GM18511 (cell line): ENCODE measurements at regions not wholly inside any gene's neighbourhood (a gene's known extent, or its start where the extent isn't known, plus 50 kb on each side); places are given as distances from the start of the nearest gene placed in this dataset.

Source experiments
- ATAC-seq: cut with Tn5 transposase; IDR thresholded peaks from one replicate; pipeline ENCODE4 v1.9.1; 2021; ENCODE audit warnings: mild to moderate bottlenecking, moderate library complexity; ENCODE audit not compliant: unreplicated experiment

GRCh38 chr12:127898616-127899015 lies 368.4 kb upstream of the TMEM132C start:
- no peak for ATAC-seq

DNA sequence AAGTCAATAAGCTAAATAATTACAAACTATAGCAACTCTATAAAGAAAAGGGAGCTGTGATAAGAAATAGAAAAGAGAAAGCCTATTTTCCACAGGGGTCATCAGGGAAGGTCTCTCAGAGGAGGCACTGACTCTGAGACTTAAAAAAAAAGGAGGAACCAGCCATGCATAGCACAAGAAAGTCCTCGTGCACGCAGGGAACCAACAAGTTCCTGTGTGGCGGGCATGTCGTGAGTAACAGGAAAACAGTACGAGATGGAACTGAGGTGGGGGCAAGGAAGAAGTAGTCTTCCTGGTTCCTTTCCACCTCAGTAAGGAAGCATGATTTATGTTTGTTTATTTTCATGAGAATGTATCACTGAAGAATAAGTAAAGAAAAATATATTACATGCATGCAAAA lies 367.0 kb upstream of the TMEM132C start:
- ATAC-seq: no peak

- no peak for ATAC-seq
These were observed 366.6 kb upstream of the TMEM132C start for GRCh38 chr12:127900386-127900785.

DNA sequence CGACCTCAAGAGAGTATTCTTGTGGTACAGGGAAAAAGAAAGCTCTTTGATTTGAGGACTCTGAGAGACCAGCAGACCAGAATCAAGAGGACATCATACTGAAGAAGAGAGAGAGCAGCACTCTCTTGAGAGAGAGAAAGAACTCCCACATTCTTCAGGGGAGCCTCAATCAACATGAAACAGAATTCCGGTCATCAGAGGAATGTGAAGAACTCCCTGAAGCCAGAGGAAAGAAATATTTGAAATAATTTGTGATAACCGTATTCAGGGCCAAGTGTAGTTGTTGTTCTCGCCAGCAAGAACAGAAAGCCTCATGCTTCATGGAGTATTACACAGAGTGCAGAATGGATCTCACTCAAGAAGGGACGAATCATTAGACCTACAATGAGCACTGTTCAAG lies 363.8 kb upstream of the TMEM132C start:
- no peak for ATAC-seq

GRCh38 chr12:127909041-127909440 lies 357.9 kb upstream of the TMEM132C start:
- no peak for ATAC-seq

GRCh38 chr12:127911291-127911690 lies 355.7 kb upstream of the TMEM132C start:
- ATAC-seq: no peak

- no peak for ATAC-seq
These were observed 354.8 kb upstream of the TMEM132C start for GRCh38 chr12:127912035-127912665.

DNA sequence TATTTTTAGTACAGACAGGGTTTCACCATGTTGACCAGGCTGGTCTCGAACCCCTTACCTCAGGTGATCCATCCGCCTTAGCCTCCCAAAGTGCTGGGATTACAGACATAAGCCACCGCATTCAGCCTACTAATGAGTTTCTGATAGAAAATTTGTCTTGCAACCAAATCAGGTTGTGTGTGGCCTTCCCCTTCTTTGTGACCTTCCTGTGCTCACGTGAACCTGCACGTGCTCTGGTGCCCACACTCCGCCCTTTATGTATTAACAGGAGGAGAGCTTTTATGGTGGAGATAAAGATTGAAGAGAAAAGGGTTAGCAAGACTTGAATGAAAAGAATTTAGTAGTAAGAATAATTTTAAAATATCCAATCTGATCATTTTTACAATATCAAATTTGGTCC lies 343.5 kb upstream of the TMEM132C start:
- ATAC-seq: no peak

DNA sequence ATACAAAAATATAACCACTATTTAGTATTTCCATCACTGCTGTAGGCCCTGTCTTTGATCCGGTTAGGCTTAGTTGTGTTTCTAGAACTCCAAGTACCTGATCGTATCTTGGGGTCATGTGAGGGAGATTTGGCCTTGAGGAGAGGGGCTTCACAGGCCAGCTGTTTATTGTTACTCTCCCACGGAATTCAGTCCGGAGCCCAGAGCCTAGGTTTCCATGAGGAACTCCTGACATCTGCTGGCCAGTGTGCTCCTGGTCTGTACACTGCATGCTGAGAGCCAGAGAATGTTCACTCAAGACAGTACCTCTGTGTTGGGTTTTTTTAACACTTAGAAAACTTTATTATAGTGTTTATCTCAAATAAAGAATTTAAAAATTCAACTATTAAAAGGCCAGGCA lies 341.0 kb upstream of the TMEM132C start:
- no peak for ATAC-seq

DNA sequence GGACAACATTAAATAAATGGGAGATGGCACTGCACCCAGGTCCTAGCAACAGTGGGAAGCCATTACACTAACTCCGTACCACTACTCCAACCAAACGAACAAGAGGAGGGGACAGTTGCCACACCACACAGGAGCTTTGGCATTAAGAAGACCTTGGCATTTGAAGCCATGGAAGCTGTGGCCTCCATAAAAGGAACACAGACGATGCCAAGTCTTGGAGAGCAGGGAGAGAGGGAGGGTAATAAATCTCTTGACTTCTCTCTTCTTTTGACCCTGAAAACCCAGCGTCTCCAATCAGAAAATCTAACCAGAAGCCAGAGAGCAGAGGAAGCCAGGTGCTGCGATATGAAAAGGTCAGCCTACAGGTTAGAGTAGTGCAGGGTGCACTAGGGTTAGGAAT lies 338.8 kb upstream of the TMEM132C start:
- ATAC-seq: no peak

DNA sequence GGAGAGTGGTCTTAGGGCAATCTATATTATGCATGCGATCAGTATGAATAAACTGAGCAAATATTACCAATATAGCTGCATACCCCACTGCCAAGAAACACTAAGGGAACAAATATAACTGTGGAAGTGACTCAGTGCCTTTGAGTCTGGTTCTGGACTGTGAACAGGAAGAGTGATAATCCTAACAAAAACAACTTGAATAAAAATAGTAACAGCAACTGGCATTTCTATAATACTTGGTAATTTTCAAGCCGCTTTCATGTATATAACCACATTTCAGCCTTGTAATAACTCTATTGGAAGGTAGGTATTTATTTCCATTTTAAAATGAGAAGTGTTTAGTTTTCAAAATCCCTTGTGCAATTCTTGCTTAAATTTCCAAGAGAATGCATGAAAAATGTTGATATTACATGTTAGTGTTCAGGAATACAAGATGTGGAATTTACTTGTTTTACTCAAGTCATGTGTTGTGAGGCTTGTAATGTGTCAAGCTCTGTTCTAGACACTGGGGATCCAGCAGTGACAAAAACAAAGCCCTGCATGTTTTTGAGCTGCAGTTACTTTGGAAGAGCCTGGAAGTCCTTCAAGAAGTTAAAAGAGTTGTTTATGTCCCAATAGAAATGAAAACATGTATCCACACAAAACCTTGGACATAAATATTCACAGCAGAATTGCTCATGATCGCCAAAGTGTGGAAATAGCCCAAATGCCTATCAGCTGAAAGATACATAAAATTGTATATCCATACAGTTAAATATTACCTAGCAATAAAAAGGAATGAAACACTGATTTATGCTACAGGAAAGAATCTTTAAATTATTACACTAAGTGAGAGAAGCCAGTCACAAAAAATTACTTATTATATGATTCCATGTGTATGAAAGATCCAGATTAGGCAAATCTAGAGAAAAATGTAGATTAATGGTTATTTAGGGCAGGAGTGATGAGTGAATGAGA lies 338.1 kb upstream of the TMEM132C start:
- ATAC-seq: no peak

GRCh38 chr12:127930122-127930521 lies 336.8 kb upstream of the TMEM132C start:
- ATAC-seq: no peak

DNA sequence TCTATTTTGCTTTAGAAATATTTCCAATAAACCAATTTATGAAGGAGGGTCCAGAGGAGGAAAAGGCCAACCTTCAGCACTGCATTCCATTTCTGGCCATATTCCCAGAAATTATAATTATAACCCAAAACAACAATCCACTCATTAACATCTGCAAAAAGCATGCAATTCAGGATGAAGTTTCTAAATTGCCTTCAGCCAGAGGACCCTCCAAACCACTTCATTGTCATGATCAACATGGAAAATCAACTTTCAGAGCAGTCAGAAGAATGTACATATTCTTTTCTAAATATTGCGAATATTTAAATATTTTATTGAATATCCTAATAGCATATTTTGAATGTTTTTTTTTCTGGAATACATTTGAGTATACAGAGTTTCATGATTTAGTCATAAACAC lies 332.6 kb upstream of the TMEM132C start:
- no peak for ATAC-seq

DNA sequence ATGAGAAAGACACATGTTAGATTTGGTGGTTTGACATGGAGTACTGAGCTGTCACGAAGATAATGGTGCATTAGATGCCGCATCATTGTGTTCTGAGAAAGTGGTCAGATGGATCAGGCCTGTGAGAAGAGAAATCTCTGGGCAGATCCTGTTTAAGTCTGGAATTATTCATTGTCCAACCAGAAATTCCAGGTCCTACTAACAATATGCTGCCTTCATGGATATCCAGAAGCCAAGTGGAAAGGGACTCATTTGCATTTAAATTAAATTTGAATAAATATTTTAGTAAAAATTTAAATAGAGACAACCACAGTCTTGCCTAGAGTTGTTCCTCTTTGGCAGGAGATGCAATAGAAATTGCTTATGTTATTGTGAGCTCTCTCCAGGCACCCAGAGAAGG lies 330.5 kb upstream of the TMEM132C start:
- no peak for ATAC-seq

- ATAC-seq: no peak
These were observed 325.6 kb upstream of the TMEM132C start for GRCh38 chr12:127941332-127941731.

- no peak for ATAC-seq
These were observed 324.0 kb upstream of the TMEM132C start for GRCh38 chr12:127942981-127943380.

- ATAC-seq: no peak
These were observed 323.3 kb upstream of the TMEM132C start for GRCh38 chr12:127943481-127944210.

GRCh38 chr12:127944211-127944899 lies 322.6 kb upstream of the TMEM132C start:
- no peak for ATAC-seq

- ATAC-seq: no peak
These were observed 309.8 kb upstream of the TMEM132C start for GRCh38 chr12:127957001-127957660.

GRCh38 chr12:127962303-127962702 lies 304.7 kb upstream of the TMEM132C start:
- no peak for ATAC-seq
